ENCODE measurements at regions not wholly inside any gene's neighbourhood (a gene's known extent, or its start where the extent isn't known, plus 50 kb on each side); places are given as distances from the start of the nearest gene placed in this dataset.

DNA sequence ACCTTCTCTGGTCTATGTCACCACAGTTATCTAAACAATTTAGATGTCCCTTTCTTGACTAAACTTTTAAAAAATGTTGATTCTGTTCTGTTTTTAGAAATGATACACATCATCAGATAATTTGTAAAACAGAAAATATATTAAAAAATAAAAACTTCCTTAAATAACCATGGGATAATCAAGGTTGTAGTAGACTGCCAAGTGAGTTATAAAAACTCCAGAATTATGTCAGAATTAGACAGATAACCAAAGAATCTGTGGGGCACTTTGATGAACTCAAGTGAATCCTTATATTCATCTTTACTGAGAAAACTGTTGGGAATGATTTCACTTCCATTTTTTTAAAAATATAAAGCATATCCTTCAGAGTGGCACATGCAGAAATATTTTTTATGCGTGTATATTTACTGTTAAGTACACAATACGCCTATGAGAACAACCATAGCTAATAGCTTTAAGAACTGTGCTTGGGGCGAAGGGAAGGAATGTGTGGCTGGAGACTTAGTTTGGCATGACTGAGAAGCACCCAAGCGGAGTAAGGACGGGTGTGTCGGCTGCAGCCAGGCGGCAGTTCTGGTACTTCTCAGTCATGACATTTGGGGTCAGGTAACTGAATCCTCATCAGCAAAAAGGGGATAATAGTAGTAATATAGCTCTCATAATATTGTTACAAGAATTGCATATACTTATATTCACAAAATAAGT lies 604.7 kb upstream of the CITED2 start:
- TF ChIP-seq, protein P1, sequence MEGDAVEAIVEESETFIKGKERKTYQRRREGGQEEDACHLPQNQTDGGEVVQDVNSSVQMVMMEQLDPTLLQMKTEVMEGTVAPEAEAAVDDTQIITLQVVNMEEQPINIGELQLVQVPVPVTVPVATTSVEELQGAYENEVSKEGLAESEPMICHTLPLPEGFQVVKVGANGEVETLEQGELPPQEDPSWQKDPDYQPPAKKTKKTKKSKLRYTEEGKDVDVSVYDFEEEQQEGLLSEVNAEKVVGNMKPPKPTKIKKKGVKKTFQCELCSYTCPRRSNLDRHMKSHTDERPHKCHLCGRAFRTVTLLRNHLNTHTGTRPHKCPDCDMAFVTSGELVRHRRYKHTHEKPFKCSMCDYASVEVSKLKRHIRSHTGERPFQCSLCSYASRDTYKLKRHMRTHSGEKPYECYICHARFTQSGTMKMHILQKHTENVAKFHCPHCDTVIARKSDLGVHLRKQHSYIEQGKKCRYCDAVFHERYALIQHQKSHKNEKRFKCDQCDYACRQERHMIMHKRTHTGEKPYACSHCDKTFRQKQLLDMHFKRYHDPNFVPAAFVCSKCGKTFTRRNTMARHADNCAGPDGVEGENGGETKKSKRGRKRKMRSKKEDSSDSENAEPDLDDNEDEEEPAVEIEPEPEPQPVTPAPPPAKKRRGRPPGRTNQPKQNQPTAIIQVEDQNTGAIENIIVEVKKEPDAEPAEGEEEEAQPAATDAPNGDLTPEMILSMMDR (IDR thresholded peaks at IDR 0.05) = no peak
- TF ChIP-seq EZH2 (IDR thresholded peaks at IDR 0.05) = no peak
